Spleen (tissue), 7 donors: ENCODE measurements at regions not wholly inside any gene's neighbourhood (a gene's known extent, or its start where the extent isn't known, plus 50 kb on each side); places are given as distances from the start of the nearest gene placed in this dataset.

ENCODE experiments used
- CTCF ChIP-seq, 11 experiments: fragments of 200-600 bp in 7 of 11; fragments of 450-650 bp in 4 of 11; sonication (generic) in 4 of 11; IDR thresholded peaks in 8 of 11; conservative IDR thresholded peaks in 3 of 11; 1 replicate in 7 of 11; 2 replicates in 4 of 11; pipeline versions ENCODE4 v1.4.0 to v1.8.0; 2016 to 2021; ENCODE audit warnings: antibody characterized with exemption in 11 of 11, inconsistent platforms in 4 of 11, mild to moderate bottlenecking in 1 of 11
- POLR2AphosphoS5 ChIP-seq, 3 donors: sonication (generic); formaldehyde crosslinking; IDR thresholded peaks; one replicate each; pipeline ENCODE4 v1.5.1; 2017; ENCODE audit warnings: antibody characterized with exemption in 3 of 3
- donor health status: DM: no; HTN: no; CAD: no; lungs with moderate emphysema.
- donor health status: DM: no; HTN: no; CAD: no.
- donor health status: DM: no; HTN: no; CAD: no.

GRCh38 chr1:238764779-238765178, 621.6 kb upstream of the CHRM3 start:
- no peak for TF ChIP-seq CTCF (IDR thresholded peaks at IDR 0.05 in 8 of 11, conservative IDR thresholded peaks at IDR 0.05 in 3 of 11)
- TF ChIP-seq POLR2AphosphoS5 (IDR thresholded peaks at IDR 0.05), result no peak
